Neutrophil (primary cell): ENCODE measurements at regions not wholly inside any gene's neighbourhood (a gene's known extent, or its start where the extent isn't known, plus 50 kb on each side); places are given as distances from the start of the nearest gene placed in this dataset.
"Not testable (repeated sequence)": the region's sequence is repeated elsewhere in the genome, so short reads cannot be mapped to it uniquely, and the experiment has no call there.

Experiments
- H3K27ac ChIP-seq: fragments of 200-600 bp; sonication (generic); 2 replicates; pipeline ENCODE4 v1.5.1; 2016; ENCODE audit warnings: mild to moderate bottlenecking, moderate library complexity
- H3K27me3 ChIP-seq: fragments of 200-600 bp; sonication (generic); 2 replicates; pipeline ENCODE4 v1.6.0; 2016; ENCODE audit warnings: mild to moderate bottlenecking
- H3K36me3 ChIP-seq: fragments of 200-600 bp; sonication (generic); 2 replicates; pipeline ENCODE4 v1.5.1; 2017
- H3K4me1 ChIP-seq, 2 experiments: fragments of 200-600 bp in 1 of 2; sonication (generic) in 1 of 2; 1 replicate in 1 of 2; 2 replicates in 1 of 2; pipeline versions ENCODE4 v1.5.1 to v1.6.1; 2013 to 2016; ENCODE audit warnings: low read depth in 1 of 2, low read length in 1 of 2, mild to moderate bottlenecking in 1 of 2, moderate library complexity in 1 of 2; ENCODE audit not compliant: control insufficient read depth in 1 of 2, insufficient read depth in 1 of 2
- H3K4me3 ChIP-seq, 2 experiments: fragments of 200-600 bp in 1 of 2; sonication (generic) in 1 of 2; 1 replicate in 1 of 2; 2 replicates in 1 of 2; pipeline ENCODE4 v1.5.1; 2013 to 2016; ENCODE audit warnings: low read depth in 1 of 2, low read length in 1 of 2, mild to moderate bottlenecking in 1 of 2, moderate library complexity in 1 of 2
- H3K9me3 ChIP-seq: fragments of 200-600 bp; sonication (generic); 2 replicates; pipeline ENCODE4 v1.5.1; 2016
- CTCF ChIP-seq: fragments of 200-600 bp; sonication (generic); IDR thresholded peaks from 2 replicates; pipeline ENCODE4 v1.5.1; 2016; ENCODE audit warnings: antibody characterized with exemption

DNA sequence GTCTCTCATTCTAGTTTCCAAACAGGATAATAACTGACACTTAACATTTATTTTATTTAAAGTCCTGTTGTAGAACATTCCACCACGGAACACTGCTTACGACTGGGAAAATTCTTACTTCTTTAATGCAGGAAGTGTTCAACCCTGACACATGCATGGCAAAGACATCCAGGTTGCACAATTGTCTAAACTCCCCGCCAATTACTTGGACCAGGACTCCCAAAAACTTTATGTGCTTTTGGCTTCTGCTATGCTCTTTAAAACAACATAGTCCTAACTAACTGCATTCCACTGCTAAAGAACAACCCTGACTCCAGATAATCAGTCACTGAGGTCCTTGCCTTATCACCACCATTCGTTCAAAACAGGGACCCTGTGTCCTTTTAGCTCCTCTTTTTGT is 995.8 kb downstream of the LTN1 start:
- H3K4me3 ChIP-seq, H3K36me3 ChIP-seq, H3K4me1 ChIP-seq, H3K27ac ChIP-seq, H3K27me3 ChIP-seq, H3K9me3 ChIP-seq: not testable (repeated sequence)

GRCh38 chr21:27984663-27985325 is 1007.9 kb downstream of the LTN1 start:
- not testable (repeated sequence) for H3K4me3 ChIP-seq, H3K27me3 ChIP-seq, H3K27ac ChIP-seq, H3K9me3 ChIP-seq, H3K4me1 ChIP-seq, H3K36me3 ChIP-seq

- H3K4me1 ChIP-seq, H3K36me3 ChIP-seq, H3K4me3 ChIP-seq, H3K27ac ChIP-seq, H3K27me3 ChIP-seq, H3K9me3 ChIP-seq: not testable (repeated sequence)
Measured at GRCh38 chr21:27979446-27979845, 1012.6 kb upstream of the ADAMTS5 start.

DNA sequence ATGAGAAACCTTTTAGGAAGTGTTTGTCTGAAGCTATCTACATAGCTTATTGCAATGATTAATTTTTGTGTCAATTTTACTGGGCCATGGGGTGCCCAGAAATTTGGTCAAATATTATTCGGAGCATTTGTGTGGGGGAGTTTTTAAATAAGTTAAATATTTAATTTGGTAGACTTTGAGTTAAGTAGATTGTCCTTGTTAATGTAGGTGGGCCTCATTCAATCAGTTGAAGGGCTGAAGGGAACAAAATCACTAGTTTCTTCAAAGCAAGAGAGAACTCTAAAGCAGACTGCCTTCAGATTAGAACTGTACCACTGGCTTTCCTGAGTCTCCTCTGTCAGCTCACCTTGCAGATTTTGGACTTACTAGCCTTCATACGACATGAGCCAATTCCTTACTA is 1008.6 kb upstream of the ADAMTS5 start:
- Histone ChIP-seq H3K9me3 (no peaks in the 10 kb centered on the region), H3K4me1 (no peaks in the 10 kb centered on the region), H3K27ac (no peak overlapping the region), H3K36me3 (no peaks in the 10 kb centered on the region), H3K27me3 (no peaks in the 10 kb centered on the region), H3K4me3 (no peak overlapping the region)
- TF ChIP-seq CTCF, result no peak

GRCh38 chr21:27974152-27974551 is 1007.3 kb upstream of the ADAMTS5 start:
- H3K4me1 ChIP-seq, H3K36me3 ChIP-seq, H3K27me3 ChIP-seq, H3K9me3 ChIP-seq, H3K4me3 ChIP-seq, H3K27ac ChIP-seq: not testable (repeated sequence)

- H3K27me3 ChIP-seq, H3K4me3 ChIP-seq: not testable (repeated sequence)
Measured at GRCh38 chr21:27968240-27968639, 1001.4 kb upstream of the ADAMTS5 start.

GRCh38 chr21:27954543-27955165 is 987.8 kb upstream of the ADAMTS5 start:
- no peak overlapping the region for H3K4me3 ChIP-seq
- no peak overlapping the region for H3K27ac ChIP-seq
- no peaks in the 10 kb centered on the region for H3K4me1 ChIP-seq
- H3K9me3 ChIP-seq, result no peaks in the 10 kb centered on the region
- H3K27me3 ChIP-seq, result no peaks in the 10 kb centered on the region
- H3K36me3 ChIP-seq, result no peaks in the 10 kb centered on the region
- no peak for TF ChIP-seq CTCF

More at GRCh38 chr21:27968240-27968639, 1001.4 kb upstream of the ADAMTS5 start:
- not testable (repeated sequence) for H3K27ac ChIP-seq, H3K4me1 ChIP-seq, H3K9me3 ChIP-seq, H3K36me3 ChIP-seq

GRCh38 chr21:27953340-27954045 is 986.6 kb upstream of the ADAMTS5 start:
- H3K27ac ChIP-seq, result no peak overlapping the region
- no peaks in the 10 kb centered on the region for H3K4me1 ChIP-seq
- H3K9me3 ChIP-seq, result no peaks in the 10 kb centered on the region
- no peak overlapping the region for H3K4me3 ChIP-seq
- no peaks in the 10 kb centered on the region for H3K36me3 ChIP-seq
- H3K27me3 ChIP-seq, result no peaks in the 10 kb centered on the region
- no peak for TF ChIP-seq CTCF

- H3K9me3 ChIP-seq, H3K27me3 ChIP-seq, H3K27ac ChIP-seq, H3K36me3 ChIP-seq, H3K4me1 ChIP-seq, H3K4me3 ChIP-seq: not testable (repeated sequence)
Measured at GRCh38 chr21:27949093-27949492, 982.2 kb upstream of the ADAMTS5 start.

DNA sequence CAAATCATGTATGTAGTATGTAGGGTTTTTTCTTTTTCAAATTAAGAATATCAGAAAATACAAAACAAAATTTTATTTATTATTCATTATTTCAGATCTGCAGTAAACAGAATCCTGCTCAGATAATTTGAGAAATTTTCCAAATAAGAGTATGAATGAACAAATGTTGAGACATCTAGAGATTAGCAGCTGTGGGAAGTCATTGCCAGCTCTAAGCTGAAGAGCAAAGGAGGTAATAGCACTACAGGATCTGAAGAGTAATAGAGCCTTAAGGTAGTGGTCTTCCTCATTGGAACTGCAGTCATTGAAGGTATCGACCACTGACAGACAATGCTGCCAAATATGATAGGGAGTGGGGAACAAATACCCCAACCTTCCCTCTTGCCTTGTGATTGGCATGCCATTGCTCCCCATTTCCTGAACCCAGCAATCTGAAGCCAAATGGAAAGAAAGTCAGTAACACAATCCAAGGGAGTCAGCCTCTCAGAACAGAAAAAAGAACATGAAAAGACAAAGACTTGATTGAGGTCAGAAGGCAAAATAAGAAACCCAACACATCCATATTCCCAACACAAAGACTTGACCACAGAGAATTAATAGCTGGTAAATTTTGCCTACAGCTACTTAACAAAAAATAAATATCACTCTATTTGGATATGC is 963.4 kb upstream of the ADAMTS5 start:
- H3K4me1 ChIP-seq, result not testable (repeated sequence)

More for the DNA sequence above, 963.4 kb upstream of the ADAMTS5 start:
- H3K27ac ChIP-seq, H3K4me3 ChIP-seq, H3K36me3 ChIP-seq, H3K9me3 ChIP-seq, H3K27me3 ChIP-seq: not testable (repeated sequence)
